ENCODE measurements at regions not wholly inside any gene's neighbourhood (a gene's known extent, or its start where the extent isn't known, plus 50 kb on each side); places are given as distances from the start of the nearest gene placed in this dataset.

DNA sequence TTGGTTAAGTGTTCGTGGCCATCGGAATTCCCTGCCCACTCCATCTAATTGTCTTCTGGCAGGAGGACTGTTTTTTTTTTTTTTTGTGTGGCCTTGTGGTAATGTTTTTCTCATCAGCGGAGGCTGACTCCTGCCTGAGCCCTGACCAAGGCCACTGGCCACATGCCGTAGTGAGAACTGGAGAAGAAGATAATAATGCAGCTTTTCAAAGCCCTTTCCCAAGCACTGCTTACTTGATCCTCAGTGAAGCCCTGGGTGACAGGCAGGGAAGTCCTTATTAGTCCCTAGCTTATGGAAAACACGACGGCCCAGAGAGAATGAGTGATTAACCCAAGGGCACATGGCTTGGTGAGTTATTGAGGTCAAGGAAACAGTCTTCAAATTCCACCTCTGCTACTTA lies 71.2 kb downstream of the ADM start:
- TF ChIP-seq SMC3 (IDR thresholded peaks at IDR 0.05; ENCODE audit: low read depth, low read length): no peak
- TF ChIP-seq, protein P1, sequence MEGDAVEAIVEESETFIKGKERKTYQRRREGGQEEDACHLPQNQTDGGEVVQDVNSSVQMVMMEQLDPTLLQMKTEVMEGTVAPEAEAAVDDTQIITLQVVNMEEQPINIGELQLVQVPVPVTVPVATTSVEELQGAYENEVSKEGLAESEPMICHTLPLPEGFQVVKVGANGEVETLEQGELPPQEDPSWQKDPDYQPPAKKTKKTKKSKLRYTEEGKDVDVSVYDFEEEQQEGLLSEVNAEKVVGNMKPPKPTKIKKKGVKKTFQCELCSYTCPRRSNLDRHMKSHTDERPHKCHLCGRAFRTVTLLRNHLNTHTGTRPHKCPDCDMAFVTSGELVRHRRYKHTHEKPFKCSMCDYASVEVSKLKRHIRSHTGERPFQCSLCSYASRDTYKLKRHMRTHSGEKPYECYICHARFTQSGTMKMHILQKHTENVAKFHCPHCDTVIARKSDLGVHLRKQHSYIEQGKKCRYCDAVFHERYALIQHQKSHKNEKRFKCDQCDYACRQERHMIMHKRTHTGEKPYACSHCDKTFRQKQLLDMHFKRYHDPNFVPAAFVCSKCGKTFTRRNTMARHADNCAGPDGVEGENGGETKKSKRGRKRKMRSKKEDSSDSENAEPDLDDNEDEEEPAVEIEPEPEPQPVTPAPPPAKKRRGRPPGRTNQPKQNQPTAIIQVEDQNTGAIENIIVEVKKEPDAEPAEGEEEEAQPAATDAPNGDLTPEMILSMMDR (conservative IDR thresholded peaks at IDR 0.05; ENCODE audit: low read depth, low read length): no peak
- TF ChIP-seq MXI1 (IDR thresholded peaks at IDR 0.05; ENCODE audit: borderline replicate concordance, low read depth, low read length): no peak
- TF ChIP-seq CEBPB (IDR thresholded peaks at IDR 0.05; ENCODE audit: low read depth, low read length): no peak
- TF ChIP-seq CHD1 (IDR thresholded peaks at IDR 0.05; ENCODE audit: low read depth, low read length): no peak
- no peak for TF ChIP-seq NFE2L2 (IDR thresholded peaks at IDR 0.05; ENCODE audit: low read depth, low read length)
- TF ChIP-seq, protein P2, sequence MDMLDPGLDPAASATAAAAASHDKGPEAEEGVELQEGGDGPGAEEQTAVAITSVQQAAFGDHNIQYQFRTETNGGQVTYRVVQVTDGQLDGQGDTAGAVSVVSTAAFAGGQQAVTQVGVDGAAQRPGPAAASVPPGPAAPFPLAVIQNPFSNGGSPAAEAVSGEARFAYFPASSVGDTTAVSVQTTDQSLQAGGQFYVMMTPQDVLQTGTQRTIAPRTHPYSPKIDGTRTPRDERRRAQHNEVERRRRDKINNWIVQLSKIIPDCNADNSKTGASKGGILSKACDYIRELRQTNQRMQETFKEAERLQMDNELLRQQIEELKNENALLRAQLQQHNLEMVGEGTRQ (IDR thresholded peaks at IDR 0.05; ENCODE audit: low read depth, low read length): no peak

Data from IMR-90 (cell line).